ENCODE measurements at regions not wholly inside any gene's neighbourhood (a gene's known extent, or its start where the extent isn't known, plus 50 kb on each side); places are given as distances from the start of the nearest gene placed in this dataset.
A peak's percentile ranks its signal among the peaks of the same experiment; 100 is the strongest.

DNA sequence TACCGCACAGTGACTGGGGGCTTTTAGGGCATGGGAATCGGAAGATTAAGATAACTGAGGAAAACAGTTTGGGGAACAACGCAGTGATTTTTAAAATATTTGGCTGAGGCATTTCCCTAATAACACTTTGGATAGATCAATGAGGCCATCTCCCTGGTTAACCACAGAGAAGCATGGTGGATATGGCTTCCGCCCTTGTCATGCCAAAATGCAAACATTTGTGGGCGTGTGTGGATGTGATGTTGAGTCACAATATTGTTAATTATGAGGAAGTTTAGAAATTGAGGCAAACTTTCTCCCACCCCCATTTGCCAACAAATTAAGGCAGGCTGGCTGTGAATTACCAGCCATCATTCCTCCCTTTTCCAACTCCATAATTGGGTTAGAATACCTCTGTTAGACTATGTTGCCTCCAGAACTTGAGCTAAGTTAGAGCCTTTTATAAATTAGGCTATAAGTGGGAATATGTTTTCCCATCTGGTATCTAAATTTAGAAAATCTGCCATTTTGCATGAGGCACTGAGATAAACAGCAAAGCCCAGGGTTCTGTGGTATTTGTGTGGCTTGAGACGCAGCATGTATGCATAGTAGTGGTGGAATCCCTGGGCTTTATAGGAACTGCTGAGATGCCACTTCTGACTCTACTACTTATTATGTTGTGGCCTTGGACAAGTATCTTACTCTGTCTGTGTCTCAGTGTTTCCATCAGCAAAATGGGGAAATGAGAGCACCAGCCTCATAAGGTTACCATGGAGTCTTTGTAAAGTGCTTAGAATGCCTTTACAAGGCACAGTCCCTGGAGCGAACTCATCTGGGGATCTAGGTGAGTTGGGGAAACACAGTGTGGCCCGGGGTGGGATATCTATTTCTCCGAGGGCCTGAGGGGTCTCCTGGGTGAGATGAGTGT is 154.6 kb downstream of the C1orf94 start:
- no peak for DNase-seq

- DNase-seq: no peak
Measured at GRCh38 chr1:34332996-34333395, 156.3 kb downstream of the C1orf94 start.

DNA sequence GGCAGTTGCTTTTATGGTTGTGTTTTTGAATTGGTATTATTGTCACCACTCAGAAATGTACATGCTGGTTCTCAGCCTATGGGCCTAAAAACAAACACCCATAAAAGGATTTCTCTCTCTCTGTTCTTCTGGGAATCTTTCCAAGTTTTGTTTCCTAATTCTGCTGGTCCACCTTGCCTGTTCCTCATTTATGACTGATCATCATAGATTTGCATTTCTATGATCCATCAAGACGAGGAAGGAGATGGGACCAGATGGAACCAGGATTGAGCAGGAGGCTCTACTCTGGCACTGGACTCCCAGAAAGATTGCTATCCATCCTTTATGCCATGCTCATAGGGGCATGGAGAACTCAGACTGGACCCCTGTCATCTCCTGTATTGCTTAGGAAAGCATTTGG is 162.2 kb downstream of the C1orf94 start:
- no peak for DNase-seq

- DNase-seq: no peak
Measured at GRCh38 chr1:34341896-34342295, 165.2 kb downstream of the C1orf94 start.

DNA sequence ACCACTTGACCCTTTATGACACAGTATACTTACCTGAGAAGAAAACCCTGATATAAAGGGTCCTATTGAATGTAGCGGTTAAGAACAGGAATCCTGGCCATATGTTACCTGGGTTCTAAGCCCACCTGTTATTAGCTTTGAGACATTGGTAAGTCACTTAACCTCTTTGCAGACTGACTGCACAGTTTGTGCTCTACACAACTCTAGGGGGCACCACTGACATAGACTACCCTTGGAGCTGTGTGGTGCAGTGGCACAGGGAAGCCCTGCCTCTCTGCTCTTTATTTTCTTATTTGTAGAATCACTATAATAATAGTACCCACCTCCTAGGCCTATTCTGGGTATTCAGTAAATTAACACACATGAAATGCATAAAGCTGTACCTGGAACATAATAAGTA is 165.6 kb downstream of the C1orf94 start:
- no peak for DNase-seq

DNA sequence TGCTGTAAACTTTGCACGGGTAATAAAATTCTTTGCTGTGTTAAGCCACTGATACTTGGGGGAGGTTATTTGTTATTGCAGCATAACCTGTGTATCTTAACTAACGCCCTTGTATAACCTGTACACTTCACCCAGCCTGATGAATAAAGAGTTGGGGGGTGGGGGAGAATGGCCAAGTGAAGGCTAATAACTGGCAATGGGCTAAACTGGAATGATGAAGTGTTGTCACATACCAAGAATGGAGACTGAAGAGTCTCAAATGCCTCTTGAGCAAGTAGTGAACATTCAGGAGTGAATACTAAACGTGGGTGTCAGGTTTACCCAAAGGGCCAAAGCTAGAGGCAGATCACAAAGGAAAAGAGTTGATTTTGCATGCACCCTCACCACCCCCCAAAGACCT is 169.4 kb downstream of the C1orf94 start:
- no peak for DNase-seq

- no peak for DNase-seq
Measured at GRCh38 chr1:34353409-34353808, 176.7 kb downstream of the C1orf94 start.

DNA sequence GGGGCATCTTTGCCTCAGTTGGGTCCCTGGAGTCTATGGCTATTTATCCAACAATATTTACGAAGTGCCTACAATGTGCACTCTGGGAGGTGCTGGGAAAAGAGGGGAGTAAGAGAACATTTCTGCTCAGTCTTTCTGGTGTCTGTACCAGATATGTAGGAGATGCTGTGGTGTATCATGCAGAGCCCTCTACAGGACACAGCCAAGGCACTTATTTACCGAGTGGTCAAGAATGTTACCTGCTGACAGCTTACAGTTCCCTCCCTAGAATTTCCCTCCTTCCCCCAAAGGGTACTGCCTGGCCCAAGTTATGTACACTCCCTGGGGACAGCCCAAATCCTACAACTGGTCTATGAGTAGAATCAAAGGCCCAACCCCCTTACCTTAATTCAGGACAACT is 177.7 kb downstream of the C1orf94 start:
- DNase-seq: no peak

- no peak for DNase-seq
Measured at GRCh38 chr1:34356853-34357252, 180.1 kb downstream of the C1orf94 start.

DNA sequence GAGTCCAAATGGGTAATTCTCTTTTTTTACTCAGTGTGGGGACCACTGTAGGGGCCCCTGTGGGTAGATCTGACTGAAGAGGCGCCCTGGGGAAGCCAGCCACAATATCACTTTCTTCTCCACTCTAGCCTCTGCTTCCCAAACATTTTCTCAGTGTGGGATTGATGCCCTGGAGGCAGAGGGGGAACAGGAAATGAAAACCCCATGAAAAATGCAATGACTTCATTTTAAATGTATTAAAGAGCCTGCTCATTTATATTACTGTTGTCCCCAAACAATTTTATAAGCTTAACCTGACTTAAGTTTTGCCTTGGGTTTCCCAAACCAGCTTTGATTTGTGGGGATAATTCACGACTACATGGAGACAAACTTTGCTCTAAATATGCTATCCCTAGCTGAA is 181.9 kb downstream of the C1orf94 start:
- DNase-seq: peak; percentile 19

DNA sequence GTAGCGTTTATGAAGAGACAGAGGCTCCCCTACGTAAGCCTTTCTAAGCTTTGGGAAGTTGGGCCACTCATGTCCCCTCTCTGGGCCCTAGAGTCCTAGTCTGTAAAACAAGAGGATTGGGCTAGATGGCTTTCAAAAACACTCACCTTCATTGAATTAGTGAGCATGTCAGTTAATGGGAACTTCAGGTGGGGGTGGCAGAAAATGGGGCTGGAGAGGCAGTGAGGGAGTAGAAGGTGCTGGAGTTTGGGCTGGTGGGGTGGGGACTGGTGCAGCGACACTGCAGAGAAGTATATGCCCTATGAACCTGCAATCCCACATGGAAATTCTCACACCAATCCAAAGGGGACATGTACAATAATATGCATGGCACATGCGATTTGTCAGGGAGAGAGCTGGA is 182.7 kb downstream of the C1orf94 start:
- no peak for DNase-seq

DNA sequence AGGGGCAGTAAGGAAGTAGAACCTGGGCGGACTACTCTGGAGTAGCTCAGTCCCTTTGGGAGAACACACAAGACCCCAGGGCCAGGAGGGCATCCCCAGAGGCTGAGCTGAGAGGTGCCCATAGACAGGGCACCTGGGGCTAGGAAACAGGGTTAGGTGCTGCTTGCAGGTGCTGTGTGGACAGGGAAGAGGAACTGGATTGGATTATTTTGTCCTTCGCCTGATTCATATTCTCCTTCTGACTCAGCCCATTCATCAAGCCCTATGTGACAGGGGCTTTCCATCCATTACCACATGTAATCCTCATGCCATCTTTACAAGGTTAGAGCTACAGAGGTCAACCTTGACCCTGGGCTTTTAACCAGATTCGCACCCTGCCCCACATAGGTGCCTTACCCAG is 183.9 kb downstream of the C1orf94 start:
- DNase-seq: peak; percentile 4

DNA sequence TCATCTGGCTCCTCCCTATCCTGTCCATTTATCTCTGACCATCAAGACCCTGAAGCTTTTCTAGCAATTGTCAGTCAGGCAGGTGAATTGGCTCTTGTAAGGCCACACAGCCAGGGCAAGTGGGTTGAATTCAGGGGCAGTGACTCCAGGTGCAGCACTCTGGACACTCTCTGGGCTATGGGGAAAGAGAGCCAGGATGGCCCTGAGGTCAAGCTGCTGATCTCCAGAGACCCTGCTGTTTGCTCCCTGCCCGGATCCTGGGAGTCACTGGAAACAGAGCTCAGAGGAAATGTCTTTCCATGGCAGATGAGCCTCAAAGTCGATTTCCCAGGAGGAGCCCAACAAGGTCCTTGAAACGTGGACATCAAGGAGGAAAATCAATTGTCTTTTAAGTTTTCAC is 184.4 kb downstream of the C1orf94 start:
- DNase-seq: no peak

GRCh38 chr1:34361781-34362357 is 185.2 kb downstream of the C1orf94 start:
- DNase-seq: peak; percentile 11

DNA sequence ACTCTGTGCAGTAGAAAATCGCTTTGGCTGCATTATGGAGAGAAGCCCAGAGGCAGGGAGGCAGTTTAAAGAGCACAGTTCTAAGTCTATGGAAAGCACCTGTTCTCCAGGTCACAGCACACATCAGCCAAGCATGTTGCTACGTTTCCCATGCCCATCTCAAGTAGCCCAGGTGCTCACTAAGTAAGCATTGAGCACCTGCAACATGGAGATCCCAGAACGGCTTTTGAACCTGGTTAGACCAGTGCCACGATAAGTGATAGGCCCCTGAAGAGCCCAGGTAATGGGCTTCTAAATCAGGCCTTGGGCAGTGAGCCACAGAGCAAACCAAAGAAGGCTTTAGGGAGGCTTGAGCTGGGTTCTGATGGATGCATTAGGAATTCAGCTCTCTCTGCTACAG is 186.2 kb downstream of the C1orf94 start:
- DNase-seq: no peak

- DNase-seq: no peak
Measured at GRCh38 chr1:34363447-34363846, 186.7 kb downstream of the C1orf94 start.

DNA sequence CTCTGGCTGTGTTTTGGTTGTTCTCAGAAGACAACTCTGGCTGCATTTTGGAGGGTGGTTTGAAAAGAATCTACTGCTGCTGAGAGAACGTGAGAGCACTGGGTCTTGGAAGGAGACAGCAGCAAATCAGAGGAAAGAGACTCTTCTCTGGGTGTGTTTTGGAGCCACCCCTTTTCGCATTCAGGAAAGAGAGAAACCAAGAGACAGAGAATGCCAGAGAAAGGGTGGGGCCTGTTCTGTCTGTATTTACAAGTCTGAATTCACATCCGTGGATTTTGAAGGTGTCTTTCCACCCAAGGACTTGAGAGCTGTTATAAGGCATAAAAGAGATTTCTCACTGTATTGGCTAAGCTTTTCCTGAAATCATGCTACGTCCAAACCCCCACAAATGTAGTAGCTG is 187.2 kb downstream of the C1orf94 start:
- no peak for DNase-seq

DNA sequence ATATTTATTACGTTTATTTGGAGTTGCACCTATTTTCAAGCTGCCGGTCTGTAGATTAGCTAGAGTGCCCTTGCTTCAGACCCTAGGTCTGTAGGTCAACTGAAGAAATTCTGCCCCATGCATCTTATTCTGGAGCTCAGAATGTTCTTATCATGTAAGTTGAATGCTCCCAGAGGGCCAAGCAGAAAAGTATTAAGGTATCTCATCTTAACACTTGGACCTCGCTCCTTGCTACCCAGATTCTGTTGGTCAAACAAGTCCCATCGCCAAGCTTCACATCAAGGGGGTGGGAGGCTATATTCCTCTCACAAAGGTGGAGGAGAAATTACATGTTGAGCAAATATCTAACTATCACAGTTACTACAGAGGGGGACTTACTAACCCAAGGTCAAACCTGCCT is 187.7 kb downstream of the C1orf94 start:
- no peak for DNase-seq

DNA sequence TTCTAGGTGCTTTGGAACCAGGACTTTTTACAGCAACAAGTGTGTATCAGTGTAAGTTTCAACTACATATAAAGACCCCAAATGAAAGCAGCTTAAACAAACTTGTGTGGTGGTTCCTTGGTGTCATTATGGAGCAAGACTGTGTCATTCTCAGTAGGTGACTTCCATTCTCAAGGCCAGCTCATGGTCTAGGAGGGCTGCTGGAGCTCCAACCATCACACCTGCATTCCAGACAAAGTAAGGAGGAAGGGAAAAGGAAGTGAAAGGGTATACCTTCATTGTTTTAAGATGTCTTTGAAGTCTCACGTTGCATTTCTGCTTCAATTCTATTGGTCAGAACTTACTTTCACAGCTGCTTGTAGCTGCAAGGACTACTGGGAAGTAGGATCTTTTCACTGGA is 188.6 kb downstream of the C1orf94 start:
- no peak for DNase-seq

- DNase-seq: no peak
Measured at GRCh38 chr1:34366875-34367624, 190.3 kb downstream of the C1orf94 start.

- DNase-seq: no peak
Measured at GRCh38 chr1:34367954-34368353, 191.2 kb downstream of the C1orf94 start.

- no peak for DNase-seq
Measured at GRCh38 chr1:34369701-34370455, 193.2 kb downstream of the C1orf94 start.

GRCh38 chr1:34370748-34371147 is 194.0 kb downstream of the C1orf94 start:
- no peak for DNase-seq

All from fibroblast of upper back skin (primary cell).